WTC11 (cell line): ENCODE measurements at regions not wholly inside any gene's neighbourhood (a gene's known extent, or its start where the extent isn't known, plus 50 kb on each side); places are given as distances from the start of the nearest gene placed in this dataset.
A peak's percentile ranks its signal among the peaks of the same experiment; 100 is the strongest.

Experiments used
- ATF2 ChIP-seq: sonication (generic); formaldehyde crosslinking; IDR thresholded peaks from 2 replicates; pipeline ENCODE4 v1.8.1; 2022; ENCODE audit warnings: low read depth, missing genetic modification reagents, borderline replicate concordance
- ATF3 ChIP-seq: sonication (generic); formaldehyde crosslinking; conservative IDR thresholded peaks from 2 replicates; pipeline ENCODE4 v1.8.1; 2022; ENCODE audit warnings: mild to moderate bottlenecking, missing genetic modification reagents
- JUN ChIP-seq: sonication (generic); formaldehyde crosslinking; IDR thresholded peaks from 2 replicates; pipeline ENCODE4 v1.8.0; 2023; ENCODE audit warnings: mild to moderate bottlenecking, missing genetic modification reagents
- MAX ChIP-seq: sonication (generic); formaldehyde crosslinking; IDR thresholded peaks from 2 replicates; pipeline ENCODE4 v1.8.0; 2022; ENCODE audit warnings: mild to moderate bottlenecking, missing genetic modification reagents
- NR2C2 ChIP-seq: sonication (generic); formaldehyde crosslinking; IDR thresholded peaks from 2 replicates; pipeline ENCODE4 v1.8.0; 2022; ENCODE audit warnings: mild to moderate bottlenecking, missing genetic modification reagents
- SMAD3 ChIP-seq: sonication (generic); formaldehyde crosslinking; IDR thresholded peaks from 2 replicates; pipeline ENCODE4 v1.8.0; 2022; ENCODE audit warnings: missing genetic modification reagents, mild to moderate bottlenecking, borderline replicate concordance
- SMAD4 ChIP-seq: sonication (generic); formaldehyde crosslinking; IDR thresholded peaks from 2 replicates; pipeline ENCODE4 v1.8.0; 2022; ENCODE audit warnings: mild to moderate bottlenecking, missing genetic modification reagents
- TCF7 ChIP-seq: sonication (generic); formaldehyde crosslinking; IDR thresholded peaks from 2 replicates; pipeline ENCODE4 v1.8.0; 2022; ENCODE audit warnings: mild to moderate bottlenecking, low read depth, missing genetic modification reagents, moderate library complexity
- TF ChIP-seq, protein P1 (sequence below): fragments of 200-600 bp; IDR thresholded peaks from 2 replicates; pipeline ENCODE4 v1.8.0; 2022; ENCODE audit warnings: antibody characterized with exemption

DNA sequence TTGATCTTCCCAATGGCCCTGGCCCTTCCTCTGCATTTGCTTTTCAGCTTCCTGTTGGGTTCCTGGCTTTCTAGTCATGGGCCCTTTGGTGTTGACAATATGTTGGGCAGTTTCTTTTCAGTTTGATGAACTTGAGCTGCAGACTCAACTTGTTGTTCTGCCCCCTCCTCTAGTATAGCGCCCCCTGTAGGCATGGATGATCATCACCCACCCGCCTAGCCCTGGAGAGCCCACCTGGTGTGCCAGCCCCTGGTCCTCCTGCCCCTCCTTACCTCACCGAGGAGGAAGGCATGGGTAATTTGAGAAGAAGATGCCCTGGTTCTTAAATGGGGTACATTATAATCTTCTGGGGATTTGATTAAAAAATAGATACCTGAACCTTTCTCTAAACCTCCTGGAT lies 271.2 kb downstream of the SNX10 start:
- TF ChIP-seq SMAD3 (CRISPR knock-in tag) (no peak), ATF3 (no peak), MAX (CRISPR knock-in tag) (no peak), TCF7 (CRISPR knock-in tag) (no peak), ATF2 (CRISPR knock-in tag) (no peak), NR2C2 (CRISPR knock-in tag) (no peak), SMAD4 (CRISPR knock-in tag) (no peak), JUN (CRISPR knock-in tag) (no peak)
- TF ChIP-seq, protein P1, sequence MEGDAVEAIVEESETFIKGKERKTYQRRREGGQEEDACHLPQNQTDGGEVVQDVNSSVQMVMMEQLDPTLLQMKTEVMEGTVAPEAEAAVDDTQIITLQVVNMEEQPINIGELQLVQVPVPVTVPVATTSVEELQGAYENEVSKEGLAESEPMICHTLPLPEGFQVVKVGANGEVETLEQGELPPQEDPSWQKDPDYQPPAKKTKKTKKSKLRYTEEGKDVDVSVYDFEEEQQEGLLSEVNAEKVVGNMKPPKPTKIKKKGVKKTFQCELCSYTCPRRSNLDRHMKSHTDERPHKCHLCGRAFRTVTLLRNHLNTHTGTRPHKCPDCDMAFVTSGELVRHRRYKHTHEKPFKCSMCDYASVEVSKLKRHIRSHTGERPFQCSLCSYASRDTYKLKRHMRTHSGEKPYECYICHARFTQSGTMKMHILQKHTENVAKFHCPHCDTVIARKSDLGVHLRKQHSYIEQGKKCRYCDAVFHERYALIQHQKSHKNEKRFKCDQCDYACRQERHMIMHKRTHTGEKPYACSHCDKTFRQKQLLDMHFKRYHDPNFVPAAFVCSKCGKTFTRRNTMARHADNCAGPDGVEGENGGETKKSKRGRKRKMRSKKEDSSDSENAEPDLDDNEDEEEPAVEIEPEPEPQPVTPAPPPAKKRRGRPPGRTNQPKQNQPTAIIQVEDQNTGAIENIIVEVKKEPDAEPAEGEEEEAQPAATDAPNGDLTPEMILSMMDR = peak; percentile 18; the same call in 1 of the 2 replicates
